ENCODE measurements at regions not wholly inside any gene's neighbourhood (a gene's known extent, or its start where the extent isn't known, plus 50 kb on each side); places are given as distances from the start of the nearest gene placed in this dataset.
A peak's percentile ranks its signal among the peaks of the same experiment; 100 is the strongest.

- TF ChIP-seq TRIM25 (IDR thresholded peaks at IDR 0.05; ENCODE audit: borderline replicate concordance) (no peak), KDM1A (IDR thresholded peaks at IDR 0.05) (peak; percentile 90 to 91), SOX6 (IDR thresholded peaks at IDR 0.05) (0 out of 2 replicates have a peak, but pooled peaks have one; percentile 30), DPF2 (IDR thresholded peaks at IDR 0.05) (peak; percentile 41), CHD4 (IDR thresholded peaks at IDR 0.05; ENCODE audit: insufficient read depth, insufficient replicate concordance, low read depth, low read length, poor library complexity, severe bottlenecking) (no peak), GATAD2B (IDR thresholded peaks at IDR 0.05; ENCODE audit: borderline replicate concordance) (no peak), NONO (IDR thresholded peaks at IDR 0.05; ENCODE audit: low read depth in 2 of 2, low read length in 1 of 2) (no peak), ZNF165 (CRISPR knock-in tag; IDR thresholded peaks at IDR 0.05; ENCODE audit: borderline replicate concordance) (no peak), U2AF1 (optimal IDR thresholded peaks at IDR 0.05; ENCODE audit: low read depth, low read length) (no peak), ZKSCAN8 (CRISPR knock-in tag; IDR thresholded peaks at IDR 0.05) (no peak), FOXP4 (CRISPR knock-in tag; IDR thresholded peaks at IDR 0.05; ENCODE audit: borderline replicate concordance) (no peak), FOXA3 (CRISPR knock-in tag; conservative IDR thresholded peaks at IDR 0.05 in 1 of 2, IDR thresholded peaks at IDR 0.05 in 1 of 2) (0 out of 4 replicates have a peak, but pooled peaks of 1 of the 2 experiments have one; percentile 10), YY1 (IDR thresholded peaks at IDR 0.05; ENCODE audit: borderline replicate concordance in 1 of 3, control insufficient read depth in 1 of 3, extremely low read depth in 1 of 3, insufficient read depth in 3 of 3, insufficient read length in 1 of 3, insufficient replicate concordance in 2 of 3, low read depth in 1 of 3, low read length in 2 of 3) (no peak), MEF2A (IDR thresholded peaks at IDR 0.05; ENCODE audit: control insufficient read depth, low read depth, low read length) (no peak), RFX1 (IDR thresholded peaks at IDR 0.05) (no peak), POU5F1 (IDR thresholded peaks at IDR 0.05; ENCODE audit: borderline replicate concordance, low read depth, low read length, partially characterized antibody) (no peak), SMAD3 (CRISPR knock-in tag; conservative IDR thresholded peaks at IDR 0.05) (no peak), MAFF (IDR thresholded peaks at IDR 0.05; ENCODE audit: low read length) (no peak), ZNF830 (CRISPR knock-in tag; IDR thresholded peaks at IDR 0.05) (no peak), FOXK1 (CRISPR knock-in tag; IDR thresholded peaks at IDR 0.05; ENCODE audit: borderline replicate concordance) (no peak), MCM5 (IDR thresholded peaks at IDR 0.05; ENCODE audit: low read depth) (no peak), NCOA2 (IDR thresholded peaks at IDR 0.05; ENCODE audit: partially characterized antibody in 2 of 2) (no peak), EP300 (IDR thresholded peaks at IDR 0.05; ENCODE audit: low read length) (peak; percentile 37; the same call in 1 of the 2 replicates), MTA2 (IDR thresholded peaks at IDR 0.05; ENCODE audit: low read depth) (peak; percentile 37; the same call in 1 of the 2 replicates), TAL1 (IDR thresholded peaks at IDR 0.05) (peak; percentile 62), POLR2A (conservative IDR thresholded peaks at IDR 0.05) (no peak), PHB (CRISPR knock-in tag; IDR thresholded peaks at IDR 0.05) (no peak), TEAD4 (IDR thresholded peaks at IDR 0.05; ENCODE audit: low read length) (peak; percentile 63; the same call in 1 of the 2 replicates), TEAD4 (CRISPR knock-in tag; IDR thresholded peaks at IDR 0.05; ENCODE audit: borderline replicate concordance) (no peak)
Measured at GRCh38 chr14:34088914-34089313, 138.0 kb upstream of the EGLN3 start (continued).

Data from K562 (cell line).